NT2/D1 (cell line): ENCODE measurements at regions not wholly inside any gene's neighbourhood (a gene's known extent, or its start where the extent isn't known, plus 50 kb on each side); places are given as distances from the start of the nearest gene placed in this dataset.

ENCODE experiments used
- SUZ12 ChIP-seq: IDR thresholded peaks from 2 replicates; pipeline ENCODE4 v1.6.1; 2011; ENCODE audit not compliant: insufficient read length, insufficient read depth; ENCODE audit errors: extremely low read depth
- YY1 ChIP-seq: IDR thresholded peaks from 2 replicates; pipeline ENCODE4 v1.6.1; 2011; ENCODE audit not compliant: insufficient read length, insufficient read depth
- ZNF274 ChIP-seq: IDR thresholded peaks from 2 replicates; pipeline ENCODE4 v1.6.1; 2011; ENCODE audit warnings: mild to moderate bottlenecking, low read depth, low read length

DNA sequence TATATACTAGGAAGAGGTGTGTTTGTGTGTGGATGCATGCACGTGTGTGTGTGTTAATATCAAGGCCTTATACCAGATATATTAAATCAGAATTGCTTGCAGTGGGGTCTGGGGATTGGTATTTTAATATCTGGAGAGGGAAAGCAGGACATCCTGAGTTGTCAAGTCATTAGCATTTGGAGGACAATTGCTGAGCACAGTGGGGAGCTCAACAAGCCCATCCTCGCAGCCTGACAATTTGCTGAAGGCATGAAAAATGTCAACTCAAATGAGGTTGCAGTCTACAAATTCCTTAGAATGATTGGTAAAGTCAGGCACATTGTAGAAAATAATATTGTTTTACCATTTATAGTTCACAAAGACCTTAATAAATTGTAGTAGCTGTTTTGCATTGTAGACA, 627.4 kb downstream of the LRRC70 start:
- TF ChIP-seq ZNF274 (no peak), YY1 (no peak), SUZ12 (no peak)
